ENCODE measurements at regions not wholly inside any gene's neighbourhood (a gene's known extent, or its start where the extent isn't known, plus 50 kb on each side); places are given as distances from the start of the nearest gene placed in this dataset.
"Not testable (repeated sequence)": the region's sequence is repeated elsewhere in the genome, so short reads cannot be mapped to it uniquely, and the experiment has no call there.

DNA sequence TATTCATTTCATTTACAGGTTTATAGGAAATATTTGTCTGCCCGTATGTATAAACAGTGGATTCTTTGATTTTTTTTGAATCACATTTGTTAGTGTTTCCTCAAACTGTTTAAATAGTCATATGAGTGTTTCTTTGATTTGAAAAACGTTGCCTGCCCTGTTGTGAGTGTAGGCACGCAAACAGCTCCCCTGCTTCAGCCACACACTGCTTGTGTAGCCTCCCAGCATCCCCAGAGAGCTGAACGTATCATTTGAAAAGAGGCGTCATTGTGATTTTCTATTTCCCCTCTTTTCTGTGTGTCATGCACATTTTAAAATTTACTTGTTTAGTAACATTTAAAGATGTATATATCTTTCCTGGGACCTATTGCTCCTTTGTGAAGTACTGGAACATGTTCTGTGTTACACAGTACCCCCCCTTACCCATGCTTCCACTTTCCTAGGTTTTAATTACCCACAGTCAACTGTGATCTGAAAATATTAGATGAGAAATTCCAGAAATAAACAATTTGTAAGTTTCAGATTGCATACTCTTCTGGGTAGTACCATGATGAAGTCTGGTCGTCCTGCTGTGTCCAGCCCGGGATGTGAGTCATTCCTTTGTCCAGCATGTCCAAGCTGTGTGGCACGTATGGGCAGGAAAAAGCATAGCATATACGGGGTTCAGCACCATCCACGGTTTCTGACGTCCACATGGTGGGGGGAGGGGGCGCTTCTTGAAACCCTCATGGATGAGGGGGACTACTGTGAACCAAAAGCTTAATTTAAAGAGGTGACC is 78.7 kb downstream of the NPIPB11 start:
- DNase-seq: not testable (repeated sequence)

DNA sequence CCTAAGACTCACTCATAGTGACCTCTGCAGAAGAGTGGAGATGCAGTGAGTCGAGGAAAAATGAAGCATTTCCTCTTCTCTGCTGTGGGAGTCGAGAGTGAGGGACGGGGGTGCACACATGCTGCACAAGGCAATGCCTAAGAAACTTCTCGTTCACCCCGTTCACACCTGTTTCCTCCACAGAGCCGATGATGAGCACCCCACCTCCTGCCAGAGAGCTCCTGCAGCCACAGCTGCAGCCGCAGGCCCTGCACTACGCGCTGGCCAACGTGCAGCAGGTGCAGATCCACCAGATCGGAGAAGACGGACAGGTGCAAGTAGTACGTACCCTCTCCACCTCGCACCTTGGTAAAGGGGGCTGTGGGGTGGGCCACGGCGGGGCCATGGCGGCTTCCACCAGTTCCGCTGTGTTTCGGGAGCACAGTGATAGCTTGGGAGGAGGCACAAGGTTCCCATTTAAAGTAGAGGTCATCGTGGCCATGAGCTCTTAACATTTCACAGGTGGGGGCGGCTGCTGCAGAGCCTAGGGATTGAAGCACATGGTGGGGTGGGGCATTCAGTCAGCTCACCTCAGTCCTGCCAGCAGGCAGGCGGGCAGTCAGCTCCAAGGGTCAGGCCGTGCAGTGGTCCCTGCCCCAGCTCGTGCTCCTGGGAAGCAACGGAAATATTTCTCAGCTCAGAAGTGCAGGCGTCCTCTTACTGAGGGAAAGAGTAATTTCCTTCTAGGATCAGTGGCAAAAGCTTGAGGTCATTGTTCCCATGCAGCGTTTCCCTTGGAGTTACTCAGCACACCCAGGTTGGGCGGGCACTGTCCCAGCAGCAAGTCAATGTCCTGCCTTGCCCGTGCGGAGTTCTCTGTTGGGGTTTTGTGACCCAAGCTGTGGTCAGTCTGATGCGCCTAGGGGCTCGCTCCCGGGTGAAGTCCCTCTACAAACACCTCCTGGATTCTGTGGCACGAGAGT is 80.1 kb downstream of the NPIPB11 start:
- DNase-seq: not testable (repeated sequence)

DNA sequence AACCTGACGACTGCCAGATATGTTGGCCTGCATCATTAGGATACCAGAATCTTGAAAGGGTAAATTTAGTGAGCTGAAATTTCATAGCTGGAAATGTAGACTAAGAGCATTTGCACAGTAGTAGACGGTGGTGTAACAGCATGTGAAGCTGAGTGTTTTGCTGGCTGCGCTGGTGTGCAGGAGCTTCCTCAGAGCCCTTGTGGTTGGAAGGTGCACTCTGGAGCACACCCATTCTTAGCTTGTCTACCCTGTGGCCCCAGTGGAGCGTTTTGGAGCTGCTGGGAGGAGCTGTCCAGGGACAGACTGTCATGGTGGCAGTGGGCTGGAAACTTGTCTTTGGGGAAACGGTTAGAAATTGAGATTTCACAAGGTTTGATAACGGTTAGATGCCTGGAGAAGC is 82.8 kb downstream of the NPIPB11 start:
- DNase-seq: not testable (repeated sequence)

DNA sequence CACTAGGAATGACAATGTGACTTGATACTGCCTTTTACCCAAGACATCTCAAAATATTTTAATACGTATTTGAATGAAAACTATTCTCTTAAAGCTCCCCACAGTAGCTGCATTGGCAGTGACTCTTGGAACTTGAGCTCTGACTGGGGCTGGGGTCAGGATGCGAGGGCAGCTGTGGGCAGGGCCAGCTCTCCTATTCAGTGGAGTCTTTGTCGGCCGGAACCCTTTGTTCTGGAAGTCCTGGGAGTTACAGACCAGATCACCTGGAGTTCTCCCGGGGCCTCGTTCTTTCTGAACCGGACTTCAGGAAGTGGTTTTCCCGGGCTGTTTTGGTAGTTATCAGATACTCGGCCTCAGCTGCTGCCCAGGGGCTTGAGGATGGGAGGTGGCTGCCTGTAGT is 84.9 kb downstream of the NPIPB11 start:
- DNase-seq: no peak

GRCh38 chr16:29321000-29321393 is 85.5 kb downstream of the NPIPB11 start:
- no peak for DNase-seq

GRCh38 chr16:29320274-29320999 is 86.1 kb downstream of the NPIPB11 start:
- no peak for DNase-seq

GRCh38 chr16:29319726-29320125 is 86.8 kb downstream of the NPIPB11 start:
- no peak for DNase-seq

DNA sequence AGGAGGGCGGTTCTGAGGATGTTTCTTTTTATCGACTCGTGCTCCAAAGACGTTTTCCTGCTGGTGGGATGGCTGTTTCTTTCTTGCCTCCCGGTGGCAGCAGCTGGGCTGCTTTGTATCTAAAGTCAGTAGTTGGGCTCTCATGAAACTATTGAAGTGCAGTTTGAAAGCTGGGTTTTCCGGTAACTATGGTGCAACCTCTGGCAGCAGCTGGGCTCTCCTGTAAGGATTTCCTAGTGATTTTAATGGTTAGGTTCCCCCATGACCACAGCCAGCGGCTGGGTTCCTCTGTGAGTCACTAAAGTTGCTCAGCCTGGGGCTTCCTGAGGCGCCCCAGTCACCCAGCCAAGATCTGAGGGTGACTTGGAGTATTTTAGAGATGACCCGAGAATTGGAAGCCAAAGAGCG is 87.9 kb downstream of the NPIPB11 start:
- peak; percentile 84 for DNase-seq

- no peak for DNase-seq
Measured at GRCh38 chr16:29318037-29318436, 88.5 kb downstream of the NPIPB11 start.

GRCh38 chr16:29317269-29317668 is 89.2 kb downstream of the NPIPB11 start:
- DNase-seq: no peak

- no peak for DNase-seq
Measured at GRCh38 chr16:29316761-29317183, 89.7 kb downstream of the NPIPB11 start.

DNA sequence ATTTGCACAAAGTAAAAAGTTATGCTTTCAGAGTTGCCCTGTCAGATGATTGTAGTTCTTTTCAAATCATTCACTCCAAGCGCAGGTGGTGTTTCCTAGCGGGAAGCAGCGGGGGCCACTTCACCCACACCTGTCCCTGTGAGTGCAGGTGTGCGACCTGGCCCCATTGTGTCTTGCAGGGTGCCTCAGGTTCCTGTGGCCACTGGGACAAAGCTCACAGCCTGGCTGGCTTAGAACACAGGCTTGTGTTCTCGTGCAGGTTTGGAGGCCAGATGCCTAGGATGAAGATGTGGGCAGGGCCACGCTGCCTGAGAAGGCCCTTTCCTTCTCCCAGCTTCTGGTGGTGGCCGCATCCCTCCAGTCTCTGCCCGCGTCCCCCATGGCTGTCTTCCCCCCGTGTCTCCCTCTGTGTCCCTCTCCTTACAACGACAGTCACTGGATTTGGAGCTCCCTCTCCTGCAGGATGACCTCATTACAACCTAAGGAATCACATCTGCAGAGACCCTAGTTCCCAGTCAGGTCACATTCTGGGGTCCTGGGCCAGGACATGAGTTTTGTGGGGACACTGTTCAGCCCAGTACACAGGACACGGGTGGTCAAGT is 90.5 kb downstream of the NPIPB11 start:
- no peak for DNase-seq

GRCh38 chr16:29315046-29315445 is 91.5 kb downstream of the NPIPB11 start:
- DNase-seq: no peak

DNA sequence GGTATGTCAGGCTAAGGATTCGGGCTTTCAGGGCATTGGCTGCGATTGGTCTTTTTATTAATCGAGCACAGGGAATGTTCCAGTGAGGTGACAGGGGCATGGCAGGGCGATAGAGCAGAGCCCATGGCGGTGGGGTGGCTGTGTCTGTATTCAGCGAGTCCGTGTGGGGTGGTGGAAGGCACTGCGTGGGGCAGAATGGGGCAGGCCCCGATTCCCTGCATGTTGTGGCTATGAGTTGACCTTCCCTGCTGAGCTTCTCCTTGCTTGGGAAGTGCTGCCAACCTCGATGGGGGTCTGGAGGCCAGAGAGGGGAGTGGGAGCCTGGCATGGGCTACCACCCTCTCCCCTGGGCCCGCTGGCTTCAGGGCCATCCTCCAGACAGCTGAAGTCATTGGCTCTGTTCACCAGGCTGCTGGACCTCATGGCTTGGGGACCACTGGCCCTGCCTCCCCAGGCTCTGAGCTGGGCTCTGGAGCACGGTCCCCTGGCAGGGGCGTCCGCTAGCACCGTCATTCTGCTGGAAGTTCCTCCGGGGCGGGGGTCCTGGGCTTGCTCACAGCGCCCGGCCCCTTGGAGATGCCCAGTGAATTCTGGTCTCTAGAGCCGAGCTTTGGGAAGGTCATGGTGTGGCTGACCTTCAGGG is 92.1 kb downstream of the NPIPB11 start:
- no peak for DNase-seq

- DNase-seq: no peak
Measured at GRCh38 chr16:29313559-29314048, 92.9 kb downstream of the NPIPB11 start.

DNA sequence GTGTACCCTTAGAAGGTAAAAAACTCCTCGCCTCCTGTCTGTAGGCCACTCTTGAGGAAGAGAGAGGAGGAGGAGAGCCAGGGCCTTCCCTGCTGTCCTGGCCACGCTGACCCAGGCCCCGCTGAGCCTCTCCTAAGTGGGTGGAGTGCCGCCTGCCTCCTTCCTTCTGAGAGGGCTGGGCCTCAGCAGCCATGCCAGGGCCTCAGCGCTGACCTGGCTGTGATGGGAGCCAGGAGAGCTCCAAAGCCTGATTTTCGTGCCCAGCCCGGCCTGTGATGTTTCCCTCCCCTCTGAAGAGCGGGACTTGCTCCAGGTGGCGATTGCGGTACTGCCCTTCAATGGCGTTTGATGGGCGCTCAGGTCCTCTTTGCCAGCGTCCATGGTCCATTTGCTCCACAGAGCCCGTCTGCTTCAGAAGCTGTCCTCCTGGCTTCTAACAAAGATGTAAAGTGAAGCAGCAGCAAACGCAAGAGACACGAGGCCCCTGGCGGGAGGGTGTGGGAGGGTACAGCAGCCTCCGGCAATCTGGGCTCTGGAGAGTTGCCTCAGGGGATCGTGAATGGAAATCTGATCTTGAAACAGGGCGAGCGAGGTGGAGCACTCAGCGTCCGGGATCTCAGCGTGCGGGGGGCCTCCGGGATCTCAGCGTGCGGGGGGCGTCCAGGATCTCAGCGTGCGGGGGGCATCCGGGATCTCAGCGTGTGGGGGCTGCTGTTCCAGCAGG is 93.5 kb downstream of the NPIPB11 start:
- DNase-seq: no peak

GRCh38 chr16:29312345-29312675 is 94.2 kb downstream of the NPIPB11 start:
- DNase-seq: not testable (repeated sequence)

GRCh38 chr16:29311461-29312344 is 94.8 kb downstream of the NPIPB11 start:
- DNase-seq: no peak

- DNase-seq: no peak
Measured at GRCh38 chr16:29310852-29311314, 95.6 kb downstream of the NPIPB11 start.

DNA sequence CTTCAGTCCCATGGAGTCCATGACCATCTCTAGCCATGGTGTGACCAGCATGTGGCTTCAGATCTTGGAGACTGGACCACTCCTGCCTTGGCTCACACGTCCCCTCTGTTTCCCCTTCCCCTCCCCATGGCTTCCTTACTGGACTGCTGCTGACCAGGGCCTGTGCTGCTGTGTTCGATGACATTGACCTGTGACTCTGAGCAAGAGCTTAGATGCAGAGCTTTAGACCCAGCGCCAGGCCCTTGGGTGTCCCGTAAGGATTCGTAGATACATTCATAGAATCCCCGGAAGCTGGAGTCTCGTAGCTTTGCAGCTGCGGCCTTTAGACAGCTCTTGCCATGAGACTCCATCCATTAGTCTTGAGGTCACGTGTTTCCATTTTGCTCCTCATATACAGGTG is 96.3 kb downstream of the NPIPB11 start:
- DNase-seq: not testable (repeated sequence)

Measured in GF-D8 (cell line).